ENCODE measurements at regions not wholly inside any gene's neighbourhood (a gene's known extent, or its start where the extent isn't known, plus 50 kb on each side); places are given as distances from the start of the nearest gene placed in this dataset.

GRCh38 chr10:81000781-81001180 lies 463.1 kb downstream of the SH2D4B start:
- ATAC-seq, result no peak

GRCh38 chr10:81002382-81002781 lies 464.7 kb downstream of the SH2D4B start:
- no peak for ATAC-seq
- TF ChIP-seq ZC3H10 (CRISPR knock-in tag; IDR thresholded peaks at IDR 0.05) (no peak), PPARA (CRISPR knock-in tag; IDR thresholded peaks at IDR 0.05; ENCODE audit: borderline replicate concordance) (no peak), PATZ1 (CRISPR knock-in tag; IDR thresholded peaks at IDR 0.05; ENCODE audit: borderline replicate concordance) (no peak), RARB (CRISPR knock-in tag; IDR thresholded peaks at IDR 0.05) (no peak), CSDC2 (CRISPR knock-in tag; IDR thresholded peaks at IDR 0.05) (no peak)

More at GRCh38 chr10:81000781-81001180, 463.1 kb downstream of the SH2D4B start:
- TF ChIP-seq ISL1 (CRISPR knock-in tag; IDR thresholded peaks at IDR 0.05), result no peak
- no peak for TF ChIP-seq ZFP3 (CRISPR knock-in tag; IDR thresholded peaks at IDR 0.05)
- no peak for TF ChIP-seq PATZ1 (CRISPR knock-in tag; IDR thresholded peaks at IDR 0.05; ENCODE audit: borderline replicate concordance)
- TF ChIP-seq ARNTL (CRISPR knock-in tag; IDR thresholded peaks at IDR 0.05; ENCODE audit: borderline replicate concordance, low read depth), result no peak
- no peak for TF ChIP-seq ZNF565 (CRISPR knock-in tag; conservative IDR thresholded peaks at IDR 0.05; ENCODE audit: low read depth)
- TF ChIP-seq ZNF70 (CRISPR knock-in tag; IDR thresholded peaks at IDR 0.05), result no peak
- no peak for TF ChIP-seq ESRRG (CRISPR knock-in tag; IDR thresholded peaks at IDR 0.05)
- TF ChIP-seq TCF4 (CRISPR knock-in tag; IDR thresholded peaks at IDR 0.05; ENCODE audit: borderline replicate concordance), result no peak
- TF ChIP-seq RARB (CRISPR knock-in tag; IDR thresholded peaks at IDR 0.05), result no peak
- no peak for TF ChIP-seq GLIS3 (CRISPR knock-in tag; IDR thresholded peaks at IDR 0.05)
- no peak for TF ChIP-seq ZFP30 (CRISPR knock-in tag; IDR thresholded peaks at IDR 0.05)

- TF ChIP-seq CSRNP3 (CRISPR knock-in tag; IDR thresholded peaks at IDR 0.05), result no peak
- no peak for TF ChIP-seq TCF4 (CRISPR knock-in tag; IDR thresholded peaks at IDR 0.05; ENCODE audit: borderline replicate concordance)
- TF ChIP-seq TOX (CRISPR knock-in tag; IDR thresholded peaks at IDR 0.05; ENCODE audit: borderline replicate concordance), result no peak
- TF ChIP-seq, protein P1, sequence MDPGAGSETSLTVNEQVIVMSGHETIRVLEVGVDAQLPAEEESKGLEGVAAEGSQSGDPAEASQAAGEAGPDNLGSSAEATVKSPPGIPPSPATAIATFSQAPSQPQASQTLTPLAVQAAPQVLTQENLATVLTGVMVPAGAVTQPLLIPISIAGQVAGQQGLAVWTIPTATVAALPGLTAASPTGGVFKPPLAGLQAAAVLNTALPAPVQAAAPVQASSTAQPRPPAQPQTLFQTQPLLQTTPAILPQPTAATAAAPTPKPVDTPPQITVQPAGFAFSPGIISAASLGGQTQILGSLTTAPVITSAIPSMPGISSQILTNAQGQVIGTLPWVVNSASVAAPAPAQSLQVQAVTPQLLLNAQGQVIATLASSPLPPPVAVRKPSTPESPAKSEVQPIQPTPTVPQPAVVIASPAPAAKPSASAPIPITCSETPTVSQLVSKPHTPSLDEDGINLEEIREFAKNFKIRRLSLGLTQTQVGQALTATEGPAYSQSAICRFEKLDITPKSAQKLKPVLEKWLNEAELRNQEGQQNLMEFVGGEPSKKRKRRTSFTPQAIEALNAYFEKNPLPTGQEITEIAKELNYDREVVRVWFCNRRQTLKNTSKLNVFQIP (CRISPR knock-in tag; IDR thresholded peaks at IDR 0.05; ENCODE audit: borderline replicate concordance, low read depth), result no peak
- TF ChIP-seq ZC3H10 (CRISPR knock-in tag; IDR thresholded peaks at IDR 0.05), result no peak
- no peak for TF ChIP-seq ARNTL (CRISPR knock-in tag; IDR thresholded peaks at IDR 0.05; ENCODE audit: borderline replicate concordance, low read depth)
- TF ChIP-seq BACH2 (CRISPR knock-in tag; IDR thresholded peaks at IDR 0.05; ENCODE audit: borderline replicate concordance), result no peak
- TF ChIP-seq ZFP30 (CRISPR knock-in tag; IDR thresholded peaks at IDR 0.05), result no peak
- no peak for TF ChIP-seq ISL1 (CRISPR knock-in tag; IDR thresholded peaks at IDR 0.05)
- no peak for TF ChIP-seq PPARA (CRISPR knock-in tag; IDR thresholded peaks at IDR 0.05; ENCODE audit: borderline replicate concordance)
- no peak for TF ChIP-seq ZFP3 (CRISPR knock-in tag; IDR thresholded peaks at IDR 0.05)
- no peak for TF ChIP-seq ZNF8 (CRISPR knock-in tag; IDR thresholded peaks at IDR 0.05)
- TF ChIP-seq PATZ1 (CRISPR knock-in tag; IDR thresholded peaks at IDR 0.05; ENCODE audit: borderline replicate concordance), result no peak
- no peak for TF ChIP-seq OSR1 (CRISPR knock-in tag; IDR thresholded peaks at IDR 0.05)
- no peak for TF ChIP-seq ZNF70 (CRISPR knock-in tag; IDR thresholded peaks at IDR 0.05)
- TF ChIP-seq TSHZ2 (CRISPR knock-in tag; IDR thresholded peaks at IDR 0.05), result no peak
- ATAC-seq, result no peak
These were observed 470.2 kb downstream of the SH2D4B start for GRCh38 chr10:81007872-81008271.
